ENCODE measurements at regions not wholly inside any gene's neighbourhood (a gene's known extent, or its start where the extent isn't known, plus 50 kb on each side); places are given as distances from the start of the nearest gene placed in this dataset.

DNA sequence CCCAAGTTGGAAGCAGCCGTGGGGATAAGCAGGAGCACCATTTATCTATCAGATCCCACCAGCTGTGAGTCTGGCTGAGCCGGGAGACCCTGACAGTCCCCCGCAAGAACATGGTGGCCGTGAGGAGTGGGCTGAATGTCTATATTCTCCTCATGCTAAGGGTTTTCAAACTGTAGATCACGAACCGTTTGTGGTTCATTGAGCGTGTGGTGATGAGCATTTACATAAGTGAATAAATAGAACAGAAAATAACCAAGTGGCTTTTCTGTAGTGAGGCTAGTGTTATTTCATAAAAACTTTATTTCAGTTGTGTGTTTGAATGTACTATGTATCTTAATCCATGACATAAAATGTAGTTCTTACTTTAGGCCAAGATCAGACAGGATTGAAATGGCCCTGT lies 190.2 kb upstream of the APCDD1 start:
- dilution Hi-C loops (cut with MboI; ENCODE audit: extremely low pct_ligation_motif_present, low sequenced_read_pairs), result no loop called here
- no peak for FAIRE-seq

GRCh38 chr18:10265560-10266333 lies 188.7 kb upstream of the APCDD1 start:
- TF ChIP-seq EZH2 (IDR thresholded peaks at IDR 0.05; ENCODE audit: low read length), result no peak
- no peak for TF ChIP-seq CTCF (optimal IDR thresholded peaks at IDR 0.05 in 1 of 3, IDR thresholded peaks at IDR 0.05 in 1 of 3, conservative IDR thresholded peaks at IDR 0.05 in 1 of 3; ENCODE audit: extremely low read depth in 1 of 3, insufficient read depth in 2 of 3, low read length in 3 of 3)
- Histone ChIP-seq H3K9me1 (ENCODE audit: control insufficient read depth, extremely low read depth, insufficient read depth, low read length) (no peaks in the 10 kb centered on the region), H3K9me3 (ENCODE audit: control insufficient read depth, low read depth, low read length) (no peaks in the 10 kb centered on the region), H3K27me3 (ENCODE audit: control insufficient read depth, extremely low read depth, insufficient read depth, low read length) (no peaks in the 10 kb centered on the region), H3K79me2 (ENCODE audit: control insufficient read depth, insufficient read depth, low read length) (no peaks in the 10 kb centered on the region), H3K27ac (ENCODE audit: control insufficient read depth, insufficient read depth, low read length) (no peak overlapping the region), H2AFZ (ENCODE audit: control insufficient read depth, low read length) (no peak overlapping the region), H3K4me1 (ENCODE audit: control insufficient read depth, extremely low read depth, insufficient read depth, low read length) (no peaks in the 10 kb centered on the region), H4K20me1 (ENCODE audit: control insufficient read depth, extremely low read depth, insufficient read depth, low read length) (no peaks in the 10 kb centered on the region), H3K4me2 (ENCODE audit: control insufficient read depth, extremely low read depth, insufficient read depth, low read depth, low read length) (no peak overlapping the region), H3K9ac (ENCODE audit: control insufficient read depth, extremely low read depth, insufficient read depth, low read length) (no peak overlapping the region), H3K36me3 (ENCODE audit: control insufficient read depth in 2 of 2, extremely low read depth in 1 of 2, insufficient read depth in 2 of 2, low read length in 2 of 2) (no peaks in the 10 kb centered on the region), H3K4me3 (ENCODE audit: control insufficient read depth in 2 of 3, extremely low read depth in 1 of 3, insufficient read depth in 2 of 3, low read depth in 1 of 3, low read length in 3 of 3) (no peak overlapping the region)
- dilution Hi-C loops (cut with MboI; ENCODE audit: extremely low pct_ligation_motif_present, low sequenced_read_pairs), result no loop called here
- DNase-seq (ENCODE audit: low read depth, low spot score) (no peak), FAIRE-seq (no peak)

More for the DNA sequence above, 190.2 kb upstream of the APCDD1 start:
- Histone ChIP-seq H3K36me3 (ENCODE audit: control insufficient read depth in 2 of 2, extremely low read depth in 1 of 2, insufficient read depth in 2 of 2, low read length in 2 of 2) (no peaks in the 10 kb centered on the region), H3K9me3 (ENCODE audit: control insufficient read depth, low read depth, low read length) (no peaks in the 10 kb centered on the region), H3K79me2 (ENCODE audit: control insufficient read depth, insufficient read depth, low read length) (no peaks in the 10 kb centered on the region), H2AFZ (ENCODE audit: control insufficient read depth, low read length) (no peak overlapping the region), H3K4me3 (ENCODE audit: control insufficient read depth in 2 of 3, extremely low read depth in 1 of 3, insufficient read depth in 2 of 3, low read depth in 1 of 3, low read length in 3 of 3) (no peak overlapping the region), H3K4me2 (ENCODE audit: control insufficient read depth, extremely low read depth, insufficient read depth, low read depth, low read length) (no peak overlapping the region), H3K27me3 (ENCODE audit: control insufficient read depth, extremely low read depth, insufficient read depth, low read length) (no peaks in the 10 kb centered on the region), H4K20me1 (ENCODE audit: control insufficient read depth, extremely low read depth, insufficient read depth, low read length) (no peaks in the 10 kb centered on the region), H3K9ac (ENCODE audit: control insufficient read depth, extremely low read depth, insufficient read depth, low read length) (no peak overlapping the region), H3K4me1 (ENCODE audit: control insufficient read depth, extremely low read depth, insufficient read depth, low read length) (no peaks in the 10 kb centered on the region), H3K9me1 (ENCODE audit: control insufficient read depth, extremely low read depth, insufficient read depth, low read length) (no peaks in the 10 kb centered on the region), H3K27ac (ENCODE audit: control insufficient read depth, insufficient read depth, low read length) (no peak overlapping the region)
- TF ChIP-seq EZH2 (IDR thresholded peaks at IDR 0.05; ENCODE audit: low read length) (no peak), CTCF (optimal IDR thresholded peaks at IDR 0.05 in 1 of 3, IDR thresholded peaks at IDR 0.05 in 1 of 3, conservative IDR thresholded peaks at IDR 0.05 in 1 of 3; ENCODE audit: extremely low read depth in 1 of 3, insufficient read depth in 2 of 3, low read length in 3 of 3) (no peak)
- DNase-seq (ENCODE audit: low read depth, low spot score), result no peak

Measured in keratinocyte (primary cell).